Mucosa of rectum (tissue), 2 donors: ENCODE measurements at regions not wholly inside any gene's neighbourhood (a gene's known extent, or its start where the extent isn't known, plus 50 kb on each side); places are given as distances from the start of the nearest gene placed in this dataset.

Experiments
- H3K27ac ChIP-seq, 2 donors: one replicate each; pipeline ENCODE4 v1.7.0; 2013; ENCODE audit warnings: inconsistent platforms in 2 of 2, low read depth in 2 of 2, low read length in 2 of 2
- H3K27me3 ChIP-seq, 2 donors: one replicate each; pipeline ENCODE4 v1.7.0; 2013; ENCODE audit warnings: low read length in 2 of 2; ENCODE audit not compliant: control insufficient read depth in 2 of 2, insufficient read depth in 2 of 2
- H3K36me3 ChIP-seq, 2 donors: one replicate each; pipeline ENCODE4 v1.7.0; 2013; ENCODE audit warnings: low read length in 2 of 2; ENCODE audit not compliant: control insufficient read depth in 2 of 2, insufficient read depth in 2 of 2
- H3K4me1 ChIP-seq, 2 donors: one replicate each; pipeline ENCODE4 v1.7.0; 2013; ENCODE audit warnings: low read length in 2 of 2, mild to moderate bottlenecking in 1 of 2; ENCODE audit not compliant: control insufficient read depth in 2 of 2, insufficient read depth in 2 of 2
- H3K4me3 ChIP-seq, 2 donors: one replicate each; pipeline ENCODE4 v1.7.0; 2013; ENCODE audit warnings: low read length in 2 of 2
- H3K9ac ChIP-seq, 2 donors: one replicate each; pipeline ENCODE4 v1.7.0; 2013; ENCODE audit warnings: low read length in 2 of 2, low read depth in 1 of 2, mild to moderate bottlenecking in 1 of 2
- H3K9me3 ChIP-seq, 2 donors: one replicate each; pipeline ENCODE4 v1.7.0; 2013; ENCODE audit warnings: low read length in 2 of 2; ENCODE audit not compliant: control insufficient read depth in 2 of 2
- donor health status: healthy.
- donor health status: Normal muscosa, but diverticular disease.

DNA sequence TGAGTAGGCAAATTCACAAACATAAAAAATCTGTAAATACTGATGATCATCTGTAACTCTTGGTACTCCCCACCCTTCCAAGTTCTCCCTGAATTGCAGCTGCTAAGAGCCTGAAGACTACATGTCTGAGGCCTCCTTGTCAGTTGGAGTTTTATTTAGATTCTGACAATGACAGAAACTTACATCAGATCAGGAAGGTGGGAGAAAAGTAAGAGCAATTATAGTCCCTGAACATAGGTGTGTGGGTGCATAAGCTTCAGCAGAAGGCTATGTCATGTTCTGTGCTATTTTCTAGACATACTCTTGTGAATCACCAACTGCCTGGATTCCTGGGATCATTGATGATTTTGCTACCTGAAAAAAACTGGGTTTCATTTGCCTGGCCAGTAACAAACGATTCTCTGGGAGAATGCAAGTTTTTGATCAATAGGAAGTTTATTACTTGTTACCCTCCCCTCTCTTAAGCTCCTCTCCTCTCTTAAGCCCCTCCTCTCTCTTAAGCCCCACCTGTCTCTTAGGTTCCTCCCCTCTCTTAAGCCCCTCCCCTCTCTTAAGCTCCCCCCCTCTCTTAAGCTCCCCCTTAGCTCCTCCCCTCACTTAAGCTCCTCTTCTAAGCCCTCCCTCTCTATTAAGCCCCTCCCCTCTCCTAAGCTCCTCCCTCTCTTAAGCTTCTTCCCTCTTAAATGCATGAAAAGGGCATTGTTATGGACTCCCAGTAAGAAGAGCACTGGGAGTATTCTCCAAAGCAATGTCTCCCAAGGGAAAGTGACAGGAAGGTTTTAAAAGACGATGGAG, 1183.4 kb upstream of the AUTS2 start:
- H3K9ac ChIP-seq: no peak overlapping the region
- H3K4me1 ChIP-seq: no peaks in the 10 kb centered on the region
- H3K9me3 ChIP-seq: peaks cover 0 to 1% of the 10 kb centered on the region in 2 donors
- H3K27ac ChIP-seq: no peak overlapping the region
- H3K36me3 ChIP-seq: no peaks in the 10 kb centered on the region
- no peaks in the 10 kb centered on the region for H3K27me3 ChIP-seq
- H3K4me3 ChIP-seq: no peak overlapping the region

DNA sequence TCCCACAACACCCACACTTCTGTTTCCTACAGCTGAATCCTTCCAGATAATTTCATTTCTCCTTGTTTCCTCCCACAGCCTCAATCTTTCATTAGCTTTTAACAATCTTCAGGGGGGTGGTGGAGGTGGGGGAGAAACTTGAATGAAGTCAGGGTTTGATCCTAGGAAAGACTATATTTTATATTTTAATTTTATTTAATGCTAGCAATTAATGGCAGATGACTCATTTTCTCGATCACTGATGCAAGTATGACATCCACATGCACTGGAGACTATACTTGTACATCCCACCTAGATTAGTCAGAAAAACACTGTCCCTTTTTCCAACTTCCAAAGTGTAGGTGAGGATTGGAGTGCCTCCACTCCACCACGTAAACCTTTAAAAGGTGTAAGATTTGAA, 1181.3 kb upstream of the AUTS2 start:
- Histone ChIP-seq H3K4me3 (no peak overlapping the region), H3K4me1 (no peaks in the 10 kb centered on the region), H3K9me3 (peaks cover 0 to 1% of the 10 kb centered on the region in 2 donors), H3K9ac (no peak overlapping the region), H3K27ac (no peak overlapping the region), H3K36me3 (no peaks in the 10 kb centered on the region), H3K27me3 (no peaks in the 10 kb centered on the region)

DNA sequence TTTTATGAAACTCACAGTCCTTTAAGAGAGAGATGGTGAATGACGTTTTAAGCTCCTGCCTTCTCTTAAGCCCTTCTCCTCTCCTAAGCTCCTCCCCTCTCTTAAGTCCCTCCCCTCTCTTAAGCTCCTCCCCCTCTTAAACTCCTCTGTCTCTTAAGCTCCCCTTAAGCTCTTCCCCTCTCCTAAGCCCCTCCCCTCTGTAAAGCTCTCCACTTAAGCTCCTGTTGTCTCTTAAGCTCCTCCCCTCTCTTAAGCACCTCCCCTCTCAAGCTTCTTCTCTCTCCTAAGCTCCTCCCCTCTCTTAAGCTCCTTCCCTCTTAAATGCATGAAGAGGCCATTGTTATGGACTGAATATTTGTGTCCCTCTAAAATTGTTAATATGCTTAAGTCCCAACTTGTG, 1180.6 kb upstream of the AUTS2 start:
- Histone ChIP-seq H3K9ac (no peak overlapping the region), H3K4me1 (no peaks in the 10 kb centered on the region), H3K36me3 (no peaks in the 10 kb centered on the region), H3K27me3 (no peaks in the 10 kb centered on the region), H3K4me3 (no peak overlapping the region), H3K27ac (no peak overlapping the region), H3K9me3 (peaks cover 0 to 1% of the 10 kb centered on the region in 2 donors)

DNA sequence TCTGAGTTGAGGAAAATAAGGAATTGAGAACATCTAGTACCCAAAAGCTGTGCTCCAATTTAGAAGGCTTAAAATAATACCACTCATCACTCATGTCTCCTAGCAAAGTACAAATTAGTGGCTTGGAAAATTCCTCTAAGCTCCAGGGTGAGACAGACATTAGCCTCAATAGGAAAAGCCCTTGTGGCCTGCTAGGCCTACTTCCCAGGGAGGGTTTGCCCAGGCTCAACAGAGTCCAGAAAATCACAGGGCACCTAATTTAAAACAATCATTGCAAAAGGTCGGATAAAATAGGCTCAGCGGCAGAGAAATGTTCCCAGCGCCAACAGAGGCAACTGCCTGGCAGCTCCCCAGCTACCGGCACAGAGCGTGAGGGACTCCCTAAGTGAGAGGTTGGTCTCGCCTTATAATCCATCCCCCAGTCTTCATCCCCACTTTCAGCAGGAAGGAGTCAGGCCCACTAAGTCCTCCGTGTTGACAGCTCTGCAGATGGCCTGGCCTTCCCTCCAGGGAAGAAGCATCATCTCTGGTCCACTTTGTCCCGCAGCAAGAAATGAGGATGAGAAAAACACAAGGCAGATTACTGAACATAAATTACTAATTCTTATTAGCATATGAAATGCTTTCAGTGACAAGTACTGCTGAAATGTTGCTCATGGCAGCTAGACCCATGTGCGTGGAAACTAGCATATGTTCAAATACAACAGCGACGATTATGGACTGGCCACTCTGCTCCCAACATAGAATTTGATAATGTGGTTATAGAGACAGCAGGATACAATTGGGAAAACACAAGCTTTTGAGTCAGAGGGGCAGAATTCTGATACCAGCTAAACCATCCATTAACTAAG, 1177.7 kb upstream of the AUTS2 start:
- no peaks in the 10 kb centered on the region for H3K9me3 ChIP-seq
- H3K4me1 ChIP-seq: no peaks in the 10 kb centered on the region
- H3K36me3 ChIP-seq: no peaks in the 10 kb centered on the region
- no peak overlapping the region for H3K9ac ChIP-seq
- H3K27ac ChIP-seq: no peak overlapping the region
- H3K27me3 ChIP-seq: no peaks in the 10 kb centered on the region
- H3K4me3 ChIP-seq: no peak overlapping the region

DNA sequence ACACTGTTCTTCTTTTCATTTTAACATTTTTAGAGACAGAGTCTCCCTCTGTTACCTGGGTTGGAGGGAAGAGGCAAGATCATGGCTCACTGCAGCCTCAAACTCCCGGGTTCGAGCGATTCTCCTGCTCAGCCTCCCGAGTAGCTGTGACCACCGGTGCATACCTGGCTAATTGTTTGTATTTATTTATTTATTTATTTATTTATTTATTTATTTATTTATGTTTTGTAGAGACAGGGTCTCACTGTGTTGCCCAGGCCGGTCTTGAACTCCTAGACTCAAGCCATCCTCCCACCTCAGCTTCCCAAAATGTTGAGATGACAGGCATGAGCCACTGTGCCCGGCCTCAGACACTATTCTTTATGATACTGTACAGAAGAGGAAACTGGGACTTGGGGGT, 1176.6 kb upstream of the AUTS2 start:
- H3K27ac ChIP-seq: no peak overlapping the region
- H3K9me3 ChIP-seq: no peaks in the 10 kb centered on the region
- no peak overlapping the region for H3K9ac ChIP-seq

DNA sequence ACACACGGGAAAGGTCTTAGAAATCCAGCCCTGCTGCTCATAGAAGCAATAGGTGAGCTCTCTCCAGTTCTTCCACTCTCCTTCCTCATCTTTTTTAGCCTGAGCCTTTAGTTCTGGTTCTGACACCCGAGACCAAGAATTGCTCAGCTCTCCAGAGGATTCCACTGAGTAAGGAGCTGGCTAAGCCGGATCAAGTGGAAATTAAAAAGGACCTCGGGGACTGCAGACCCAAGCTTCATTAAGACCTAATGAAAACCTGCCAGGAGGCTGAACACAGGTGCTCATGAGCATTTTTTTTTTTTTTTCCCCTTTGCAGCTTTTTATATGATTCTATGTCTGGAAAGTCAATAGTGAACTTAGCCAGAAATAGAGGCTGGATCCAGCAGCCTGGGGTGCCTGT, 1176.0 kb upstream of the AUTS2 start:
- Histone ChIP-seq H3K27me3 (no peaks in the 10 kb centered on the region), H3K9me3 (no peaks in the 10 kb centered on the region), H3K27ac (no peak overlapping the region), H3K9ac (no peak overlapping the region), H3K36me3 (no peaks in the 10 kb centered on the region), H3K4me3 (no peak overlapping the region), H3K4me1 (no peaks in the 10 kb centered on the region)

More for the DNA sequence above, 1176.6 kb upstream of the AUTS2 start:
- no peaks in the 10 kb centered on the region for H3K27me3 ChIP-seq
- no peaks in the 10 kb centered on the region for H3K36me3 ChIP-seq
- H3K4me1 ChIP-seq: no peaks in the 10 kb centered on the region
- H3K4me3 ChIP-seq: no peak overlapping the region

DNA sequence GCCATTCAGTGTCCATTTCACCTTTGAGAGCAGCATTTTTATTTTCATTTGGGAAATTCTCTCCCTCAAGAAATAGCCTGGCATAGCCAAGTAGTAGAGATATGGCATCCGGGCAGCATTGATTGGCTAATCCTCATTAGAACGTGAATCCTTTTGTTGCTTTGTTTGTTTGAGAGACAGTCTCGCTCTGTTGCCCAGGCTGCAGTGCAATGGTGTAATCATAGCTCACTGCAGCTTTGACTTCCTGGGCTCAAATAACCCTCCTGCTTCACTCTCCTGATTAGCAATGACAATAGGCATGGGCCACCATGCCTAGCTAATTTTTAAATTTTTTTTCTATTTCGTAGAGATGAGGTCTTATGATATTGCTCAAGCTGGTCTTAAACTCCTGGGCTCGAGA, 1174.9 kb upstream of the AUTS2 start:
- Histone ChIP-seq H3K4me1 (no peaks in the 10 kb centered on the region), H3K27me3 (no peaks in the 10 kb centered on the region), H3K9me3 (no peaks in the 10 kb centered on the region), H3K4me3 (no peak overlapping the region), H3K9ac (no peak overlapping the region), H3K36me3 (no peaks in the 10 kb centered on the region), H3K27ac (no peak overlapping the region)

DNA sequence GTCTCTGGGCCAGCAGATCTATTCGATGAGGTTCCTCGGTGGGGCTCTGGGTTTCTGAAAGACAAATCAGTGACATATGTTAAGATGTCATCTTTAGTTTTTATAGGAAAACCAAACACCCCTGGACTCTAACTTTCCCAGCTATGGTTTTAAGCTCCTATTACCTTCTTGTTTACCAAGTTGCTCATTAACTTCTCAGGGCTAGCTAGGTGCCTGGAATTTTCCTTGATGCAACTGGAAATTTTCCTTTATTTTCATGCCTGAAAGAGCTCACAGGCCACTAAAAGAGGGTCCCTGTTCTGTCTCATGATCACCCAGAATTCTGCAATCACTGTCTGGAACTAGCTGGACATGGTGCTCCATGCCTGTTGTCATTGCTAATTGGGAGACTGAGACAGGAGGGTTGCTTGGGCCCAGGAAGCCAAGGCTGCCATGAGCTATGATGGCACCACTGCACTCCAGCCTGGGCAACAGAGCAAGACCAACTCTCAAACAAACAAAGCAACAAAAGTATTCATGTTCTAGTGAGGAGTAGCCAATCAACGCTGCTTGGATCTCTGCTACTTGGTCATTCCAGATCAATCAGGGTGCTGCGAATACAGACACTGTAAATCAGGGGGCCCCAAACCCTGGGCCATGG, 1173.5 kb upstream of the AUTS2 start:
- Histone ChIP-seq H3K36me3 (no peaks in the 10 kb centered on the region), H3K9ac (no peak overlapping the region), H3K27ac (no peak overlapping the region), H3K4me3 (no peak overlapping the region), H3K9me3 (no peaks in the 10 kb centered on the region), H3K27me3 (no peaks in the 10 kb centered on the region), H3K4me1 (no peaks in the 10 kb centered on the region)

DNA sequence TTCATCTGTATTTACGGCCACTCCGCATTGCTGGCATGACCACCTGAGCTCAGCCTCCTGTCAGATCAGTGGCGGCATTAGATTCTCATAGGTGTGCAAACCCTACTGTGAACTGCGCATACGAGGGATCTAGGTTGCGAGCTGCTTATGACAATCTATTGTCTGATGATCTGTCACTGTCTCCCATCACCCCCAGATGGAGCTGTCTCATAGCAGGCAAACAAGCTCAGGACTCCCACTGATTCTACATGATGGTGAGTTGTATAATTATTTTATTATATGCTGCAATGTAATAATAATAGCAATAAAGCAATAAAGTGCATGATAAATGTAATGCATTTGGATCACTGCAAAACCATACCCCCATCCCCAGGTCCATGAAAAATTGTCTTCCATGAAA, 1172.9 kb upstream of the AUTS2 start:
- H3K27ac ChIP-seq: no peak overlapping the region
- H3K9ac ChIP-seq: no peak overlapping the region
- no peaks in the 10 kb centered on the region for H3K27me3 ChIP-seq
- no peak overlapping the region for H3K4me3 ChIP-seq
- H3K36me3 ChIP-seq: no peaks in the 10 kb centered on the region
- no peaks in the 10 kb centered on the region for H3K9me3 ChIP-seq
- H3K4me1 ChIP-seq: no peaks in the 10 kb centered on the region
